Left hindlimb (tissue), 1 donor: ENCODE measurements at regions not wholly inside any gene's neighbourhood (a gene's known extent, or its start where the extent isn't known, plus 50 kb on each side); places are given as distances from the start of the nearest gene placed in this dataset.

Experiments used
- DNase-seq: peaks from one replicate; pipeline ENCODE4 v3.0.0-alpha.2; 2018

DNA sequence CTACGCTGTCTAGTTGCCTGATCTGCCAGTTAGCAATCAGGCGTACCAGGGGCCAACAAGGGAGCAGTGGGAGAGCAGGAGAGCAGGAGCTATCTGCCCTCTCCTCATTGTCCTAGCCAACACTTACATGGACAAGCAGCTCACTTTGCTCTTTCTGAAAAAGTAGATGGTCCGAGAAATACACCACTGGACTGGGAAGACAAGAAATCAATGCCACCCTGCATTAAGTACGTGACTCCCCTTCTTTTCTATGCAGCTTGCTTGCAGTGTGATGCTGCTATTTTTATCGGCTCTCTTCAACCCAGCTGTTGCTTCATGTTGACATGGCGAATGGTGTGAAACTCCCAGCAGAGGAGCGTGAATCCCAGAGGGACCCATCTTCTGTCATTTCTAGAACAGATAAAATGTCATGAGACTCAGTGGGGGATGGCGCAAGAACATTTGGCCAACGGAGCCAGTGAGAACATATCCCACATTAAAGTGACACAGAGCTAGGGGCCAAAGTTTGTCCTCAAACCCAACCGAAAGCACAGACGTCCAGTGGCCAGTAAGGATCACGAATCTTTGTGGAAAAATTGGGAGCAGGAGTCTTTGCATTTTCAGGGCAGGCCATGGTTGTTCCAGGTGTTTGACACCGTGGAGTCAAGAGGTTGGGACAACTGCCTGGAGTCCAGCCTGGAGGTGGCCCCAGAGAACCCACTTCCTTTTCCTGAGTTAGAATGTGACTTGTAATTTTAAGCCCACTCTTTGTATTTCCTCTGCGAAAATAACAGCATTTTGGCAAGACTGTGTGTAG is 53.7 kb upstream of the MEF2A start:
- DNase-seq, result peak; percentile 79

DNA sequence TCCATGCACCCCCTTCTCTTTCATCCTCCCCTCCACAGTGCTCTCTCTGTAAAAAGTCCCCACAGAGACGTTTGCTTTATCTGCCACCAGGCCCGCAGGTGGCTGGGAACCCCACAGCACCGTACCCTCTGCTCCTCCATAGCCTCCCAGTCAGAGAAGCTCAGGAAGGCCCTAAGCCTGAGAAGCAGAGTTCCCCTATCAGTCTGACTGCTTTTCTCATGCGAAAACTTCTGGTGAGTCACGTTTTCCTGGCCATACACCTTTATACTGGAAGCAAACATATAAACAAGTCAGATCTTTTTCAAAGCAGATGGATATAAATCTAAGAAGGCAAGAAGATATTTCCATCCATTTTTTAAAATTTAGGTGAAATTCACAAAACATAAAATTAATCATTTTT is 51.5 kb upstream of the MEF2A start:
- DNase-seq, result no peak
